HG02970 (cell line): ENCODE measurements at regions not wholly inside any gene's neighbourhood (a gene's known extent, or its start where the extent isn't known, plus 50 kb on each side); places are given as distances from the start of the nearest gene placed in this dataset.

ENCODE experiments used
- ATAC-seq: cut with Tn5 transposase; IDR thresholded peaks from one replicate; pipeline ENCODE4 v1.9.1; 2021; ENCODE audit warnings: mild to moderate bottlenecking, moderate library complexity, moderate number of reproducible peaks; ENCODE audit not compliant: unreplicated experiment, low FRiP score

- no peak for ATAC-seq
These were observed 177.9 kb downstream of the PLOD2 start for GRCh38 chr3:145983101-145983500.
